Gastroesophageal sphincter (tissue), 3 donors: ENCODE measurements at regions not wholly inside any gene's neighbourhood (a gene's known extent, or its start where the extent isn't known, plus 50 kb on each side); places are given as distances from the start of the nearest gene placed in this dataset.

Experiments
- EP300 ChIP-seq: sonication (generic); formaldehyde crosslinking; IDR thresholded peaks from one replicate; pipeline ENCODE4 v1.6.1; 2017; ENCODE audit warnings: antibody characterized with exemption, mild to moderate bottlenecking
- POLR2AphosphoS5 ChIP-seq: sonication (generic); formaldehyde crosslinking; IDR thresholded peaks from one replicate; pipeline ENCODE4 v1.6.1; 2017; ENCODE audit warnings: antibody characterized with exemption
- TF ChIP-seq, protein P1 (sequence below), 4 experiments: fragments of 200-600 bp in 2 of 4; fragments of 450-650 bp in 2 of 4; sonication (generic) in 1 of 4; IDR thresholded peaks; one replicate each; pipeline ENCODE4 v1.5.1; 2017 to 2019; ENCODE audit warnings: antibody characterized with exemption in 4 of 4, mild to moderate bottlenecking in 2 of 4, moderate library complexity in 2 of 4

DNA sequence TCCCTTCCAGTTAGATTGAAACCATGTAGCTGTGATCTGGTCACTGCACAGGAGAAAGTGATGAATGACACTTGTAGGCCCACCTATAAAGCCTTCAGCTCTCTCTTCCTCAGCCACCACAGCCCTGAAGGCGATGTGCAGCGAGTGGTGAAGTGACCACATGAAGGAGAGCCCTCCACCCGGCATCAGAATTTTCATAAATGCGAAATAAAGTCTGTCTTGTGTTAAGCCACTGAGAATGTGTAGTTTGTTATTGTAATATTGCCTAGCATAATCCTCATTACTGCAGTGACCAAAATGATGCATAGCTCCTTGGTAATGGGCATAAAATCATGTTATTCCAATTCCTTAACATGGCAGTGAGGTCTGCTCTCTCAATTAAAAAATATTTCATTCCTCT is 122.1 kb upstream of the LYPLAL1 start:
- TF ChIP-seq POLR2AphosphoS5 (no peak), EP300 (no peak)
- TF ChIP-seq, protein P1, sequence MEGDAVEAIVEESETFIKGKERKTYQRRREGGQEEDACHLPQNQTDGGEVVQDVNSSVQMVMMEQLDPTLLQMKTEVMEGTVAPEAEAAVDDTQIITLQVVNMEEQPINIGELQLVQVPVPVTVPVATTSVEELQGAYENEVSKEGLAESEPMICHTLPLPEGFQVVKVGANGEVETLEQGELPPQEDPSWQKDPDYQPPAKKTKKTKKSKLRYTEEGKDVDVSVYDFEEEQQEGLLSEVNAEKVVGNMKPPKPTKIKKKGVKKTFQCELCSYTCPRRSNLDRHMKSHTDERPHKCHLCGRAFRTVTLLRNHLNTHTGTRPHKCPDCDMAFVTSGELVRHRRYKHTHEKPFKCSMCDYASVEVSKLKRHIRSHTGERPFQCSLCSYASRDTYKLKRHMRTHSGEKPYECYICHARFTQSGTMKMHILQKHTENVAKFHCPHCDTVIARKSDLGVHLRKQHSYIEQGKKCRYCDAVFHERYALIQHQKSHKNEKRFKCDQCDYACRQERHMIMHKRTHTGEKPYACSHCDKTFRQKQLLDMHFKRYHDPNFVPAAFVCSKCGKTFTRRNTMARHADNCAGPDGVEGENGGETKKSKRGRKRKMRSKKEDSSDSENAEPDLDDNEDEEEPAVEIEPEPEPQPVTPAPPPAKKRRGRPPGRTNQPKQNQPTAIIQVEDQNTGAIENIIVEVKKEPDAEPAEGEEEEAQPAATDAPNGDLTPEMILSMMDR (IDR thresholded peaks at IDR 0.05): no peak
